ENCODE measurements at regions not wholly inside any gene's neighbourhood (a gene's known extent, or its start where the extent isn't known, plus 50 kb on each side); places are given as distances from the start of the nearest gene placed in this dataset.

- H3K4me3 ChIP-seq (ENCODE audit: control insufficient read depth, low read depth, low read length) = no peak overlapping the region
- DNase-seq (ENCODE audit: low read depth) = no peak
- no peak for TF ChIP-seq CTCF (conservative IDR thresholded peaks at IDR 0.05; ENCODE audit: control insufficient read depth, insufficient read depth, low read depth, low read length)
Measured at GRCh38 chr2:239601880-239602279, 201.1 kb upstream of the HDAC4 start.

GRCh38 chr2:239601201-239601851, 200.5 kb upstream of the HDAC4 start:
- TF ChIP-seq CTCF (conservative IDR thresholded peaks at IDR 0.05; ENCODE audit: control insufficient read depth, insufficient read depth, low read depth, low read length) = no peak
- no peak for DNase-seq (ENCODE audit: low read depth)
- H3K4me3 ChIP-seq (ENCODE audit: control insufficient read depth, low read depth, low read length) = no peak overlapping the region

- no peak for DNase-seq (ENCODE audit: low read depth)
- no peak for TF ChIP-seq CTCF (conservative IDR thresholded peaks at IDR 0.05; ENCODE audit: control insufficient read depth, insufficient read depth, low read depth, low read length)
- no peak overlapping the region for H3K4me3 ChIP-seq (ENCODE audit: control insufficient read depth, low read depth, low read length)
Measured at GRCh38 chr2:239600650-239601049, 199.8 kb upstream of the HDAC4 start.

- H3K4me3 ChIP-seq (ENCODE audit: control insufficient read depth, low read depth, low read length) = no peak overlapping the region
- no peak for TF ChIP-seq CTCF (conservative IDR thresholded peaks at IDR 0.05; ENCODE audit: control insufficient read depth, insufficient read depth, low read depth, low read length)
- no peak for DNase-seq (ENCODE audit: low read depth)
Measured at GRCh38 chr2:239600001-239600593, 199.3 kb upstream of the HDAC4 start.

GRCh38 chr2:239599299-239599698, 198.5 kb upstream of the HDAC4 start:
- no peak for TF ChIP-seq CTCF (conservative IDR thresholded peaks at IDR 0.05; ENCODE audit: control insufficient read depth, insufficient read depth, low read depth, low read length)
- H3K4me3 ChIP-seq (ENCODE audit: control insufficient read depth, low read depth, low read length) = no peak overlapping the region
- DNase-seq (ENCODE audit: low read depth) = no peak

- DNase-seq (ENCODE audit: low read depth) = no peak
- no peak for TF ChIP-seq CTCF (conservative IDR thresholded peaks at IDR 0.05; ENCODE audit: control insufficient read depth, insufficient read depth, low read depth, low read length)
Measured at GRCh38 chr2:239598732-239599090, 197.9 kb upstream of the HDAC4 start.

More at GRCh38 chr2:239598732-239599090, 197.9 kb upstream of the HDAC4 start:
- no peak overlapping the region for H3K4me3 ChIP-seq (ENCODE audit: control insufficient read depth, low read depth, low read length)
